ENCODE measurements at regions not wholly inside any gene's neighbourhood (a gene's known extent, or its start where the extent isn't known, plus 50 kb on each side); places are given as distances from the start of the nearest gene placed in this dataset.

GRCh38 chr9:116039893-116040292 lies 113.7 kb upstream of the PAPPA start:
- no peak for DNase-seq (ENCODE audit: low spot score)

GRCh38 chr9:116042321-116042720 lies 111.3 kb upstream of the PAPPA start:
- DNase-seq (ENCODE audit: low spot score): no peak

- DNase-seq (ENCODE audit: low spot score): no peak
Measured at GRCh38 chr9:116045083-116045482, 108.5 kb upstream of the PAPPA start.

GRCh38 chr9:116048081-116048480 lies 105.5 kb upstream of the PAPPA start:
- DNase-seq (ENCODE audit: low spot score): no peak

GRCh38 chr9:116049456-116049855 lies 104.1 kb upstream of the PAPPA start:
- no peak for DNase-seq (ENCODE audit: low spot score)

- DNase-seq (ENCODE audit: low spot score): no peak
Measured at GRCh38 chr9:116051528-116051927, 102.1 kb upstream of the PAPPA start.

- DNase-seq (ENCODE audit: low spot score): no peak
Measured at GRCh38 chr9:116055536-116055935, 98.1 kb upstream of the PAPPA start.

GRCh38 chr9:116057371-116057770 lies 96.2 kb upstream of the PAPPA start:
- no peak for DNase-seq (ENCODE audit: low spot score)

- DNase-seq (ENCODE audit: low spot score): no peak
Measured at GRCh38 chr9:116058421-116058820, 95.2 kb upstream of the PAPPA start.

- no peak for DNase-seq (ENCODE audit: low spot score)
Measured at GRCh38 chr9:116059466-116059865, 94.1 kb upstream of the PAPPA start.

GRCh38 chr9:116060631-116061030 lies 93.0 kb upstream of the PAPPA start:
- no peak for DNase-seq (ENCODE audit: low spot score)

GRCh38 chr9:116061546-116062205 lies 91.9 kb upstream of the PAPPA start:
- no peak for DNase-seq (ENCODE audit: low spot score)

- no peak for DNase-seq (ENCODE audit: low spot score)
Measured at GRCh38 chr9:116062206-116062550, 91.4 kb upstream of the PAPPA start.

- no peak for DNase-seq (ENCODE audit: low spot score)
Measured at GRCh38 chr9:116064970-116065369, 88.6 kb upstream of the PAPPA start.

GRCh38 chr9:116066221-116066620 lies 87.4 kb upstream of the PAPPA start:
- DNase-seq (ENCODE audit: low spot score): no peak

GRCh38 chr9:116067566-116067965 lies 86.0 kb upstream of the PAPPA start:
- no peak for DNase-seq (ENCODE audit: low spot score)

GRCh38 chr9:116070256-116070914 lies 83.2 kb upstream of the PAPPA start:
- DNase-seq (ENCODE audit: low spot score): no peak

- no peak for DNase-seq (ENCODE audit: low spot score)
Measured at GRCh38 chr9:116072046-116072445, 81.5 kb upstream of the PAPPA start.

GRCh38 chr9:116073826-116074225 lies 79.8 kb upstream of the PAPPA start:
- no peak for DNase-seq (ENCODE audit: low spot score)

GRCh38 chr9:116074658-116075057 lies 78.9 kb upstream of the PAPPA start:
- no peak for DNase-seq (ENCODE audit: low spot score)

GRCh38 chr9:116075191-116075590 lies 78.4 kb upstream of the PAPPA start:
- no peak for DNase-seq (ENCODE audit: low spot score)

GRCh38 chr9:116078640-116079039 lies 75.0 kb upstream of the PAPPA start:
- no peak for DNase-seq (ENCODE audit: low spot score)

- DNase-seq (ENCODE audit: low spot score): no peak
Measured at GRCh38 chr9:116080561-116080960, 73.0 kb upstream of the PAPPA start.

- DNase-seq (ENCODE audit: low spot score): no peak
Measured at GRCh38 chr9:116081435-116082115, 72.0 kb upstream of the PAPPA start.
